ENCODE measurements at regions not wholly inside any gene's neighbourhood (a gene's known extent, or its start where the extent isn't known, plus 50 kb on each side); places are given as distances from the start of the nearest gene placed in this dataset.

DNA sequence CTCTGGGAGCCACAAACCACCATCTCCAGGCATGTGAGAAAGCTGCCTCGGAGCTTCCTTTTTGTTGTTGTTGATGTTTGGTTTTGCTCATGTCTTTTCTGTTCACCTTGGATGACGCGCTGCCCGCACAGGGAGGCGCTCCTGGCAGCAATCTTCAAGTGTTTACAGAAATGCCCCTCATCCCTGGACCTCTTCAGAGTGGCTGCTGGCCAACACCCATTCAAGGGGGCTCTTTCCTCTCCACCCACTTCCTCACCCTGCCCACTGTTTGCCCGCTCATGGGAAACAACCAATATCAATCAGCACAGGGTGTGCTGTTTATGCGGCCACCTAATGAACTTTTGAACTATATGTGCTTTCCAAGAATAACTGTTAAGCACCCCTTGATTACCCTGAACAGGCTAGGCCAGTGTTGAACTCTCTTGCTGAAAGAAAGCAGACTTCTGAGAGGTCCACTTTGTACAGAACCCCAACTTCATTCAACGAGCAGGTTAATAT lies 355.1 kb upstream of the CLNK start:
- DNase-seq = no peak

- DNase-seq = no peak
Observed at GRCh38 chr4:11038926-11039325, 354.4 kb upstream of the CLNK start.

DNA sequence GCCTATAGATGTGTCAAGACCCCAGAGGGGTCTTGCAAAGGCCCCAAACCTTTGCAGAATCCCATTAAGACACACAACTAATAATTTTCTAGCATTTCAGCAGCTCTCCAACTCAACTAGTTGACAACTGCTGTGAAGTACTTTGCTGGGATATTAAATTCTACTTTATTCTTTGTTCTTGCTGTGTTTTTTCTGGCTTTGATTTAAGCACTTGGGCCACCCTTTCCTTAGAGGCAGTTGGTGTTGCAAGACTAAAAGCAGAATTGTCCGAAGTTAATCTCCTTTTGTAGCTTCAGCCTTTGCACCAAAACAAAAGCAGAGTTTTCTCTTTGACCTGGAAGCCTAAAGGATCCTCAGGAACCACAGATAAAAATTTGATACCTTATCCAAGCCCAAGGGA lies 353.1 kb upstream of the CLNK start:
- no peak for DNase-seq

- no peak for DNase-seq
Observed at GRCh38 chr4:11028334-11028733, 343.8 kb upstream of the CLNK start.

DNA sequence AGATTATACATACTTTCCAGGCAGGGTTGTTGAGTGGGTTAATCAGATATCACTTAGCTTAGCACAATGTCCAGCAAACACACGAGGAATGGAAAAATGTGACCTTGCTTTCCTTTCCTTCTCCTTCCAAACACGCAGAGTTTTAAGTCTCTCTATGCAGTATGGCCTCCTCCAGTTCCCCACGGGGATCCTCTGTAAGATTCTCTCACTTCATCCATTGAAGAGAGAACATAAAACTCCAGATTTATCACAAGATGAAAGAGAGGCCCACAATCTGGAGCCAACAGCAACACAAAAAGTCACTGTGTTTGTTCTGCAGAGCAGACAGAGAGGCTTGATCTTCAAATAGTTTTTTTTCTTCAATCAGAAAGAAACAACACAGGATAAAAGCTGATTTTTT lies 336.8 kb upstream of the CLNK start:
- DNase-seq = no peak

- no peak for DNase-seq
Observed at GRCh38 chr4:11019451-11020240, 335.1 kb upstream of the CLNK start.

GRCh38 chr4:11014199-11014598 lies 329.6 kb upstream of the CLNK start:
- DNase-seq = no peak

- no peak for DNase-seq
Observed at GRCh38 chr4:11013094-11013664, 328.6 kb upstream of the CLNK start.

GRCh38 chr4:11011249-11011648 lies 326.7 kb upstream of the CLNK start:
- DNase-seq = no peak

- no peak for DNase-seq
Observed at GRCh38 chr4:11010624-11011023, 326.1 kb upstream of the CLNK start.

- DNase-seq = no peak
Observed at GRCh38 chr4:11009281-11009680, 324.7 kb upstream of the CLNK start.

GRCh38 chr4:11005300-11005699 lies 320.7 kb upstream of the CLNK start:
- DNase-seq = no peak

DNA sequence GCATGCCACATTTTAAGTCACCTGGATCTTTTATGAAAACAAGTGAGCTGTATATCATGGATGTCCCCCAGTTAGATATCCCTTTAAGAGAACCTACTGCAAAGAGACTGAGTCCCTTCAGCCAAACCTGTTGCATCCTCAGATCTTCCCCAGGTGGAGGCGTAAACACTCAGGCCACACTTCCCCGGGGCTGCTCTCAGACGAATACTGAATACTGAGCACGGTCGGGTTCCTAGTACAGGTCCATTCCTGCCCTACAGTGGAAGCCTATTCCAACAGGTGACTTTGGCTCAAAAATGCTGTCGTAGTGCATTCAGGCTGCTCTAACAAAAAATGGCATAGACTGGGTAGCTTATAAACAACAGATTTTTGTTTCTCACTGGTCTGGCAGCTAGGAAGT lies 320.2 kb upstream of the CLNK start:
- DNase-seq = no peak

DNA sequence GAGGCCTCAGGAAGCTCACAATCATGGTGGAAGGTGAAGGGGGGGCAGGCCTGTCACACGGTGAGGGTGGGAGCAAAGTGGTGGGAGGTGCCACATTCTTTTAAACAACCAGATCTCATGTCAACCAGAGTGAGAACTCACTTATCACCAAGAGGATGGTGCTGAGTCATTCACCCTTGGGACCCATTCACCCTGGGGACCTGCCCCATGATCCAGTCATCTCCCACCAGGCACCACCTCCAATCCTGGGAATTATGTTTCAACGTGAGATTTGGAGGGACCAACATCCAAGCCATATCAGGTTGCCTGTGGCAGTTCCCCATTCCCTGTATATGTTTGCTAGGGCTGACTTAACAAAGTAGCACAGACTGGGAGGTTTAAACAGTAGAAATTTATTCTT lies 318.4 kb upstream of the CLNK start:
- DNase-seq = no peak

GRCh38 chr4:10998846-10999245 lies 314.3 kb upstream of the CLNK start:
- DNase-seq = no peak

GRCh38 chr4:10984815-10985214 lies 300.2 kb upstream of the CLNK start:
- no peak for DNase-seq

GRCh38 chr4:10983885-10984640 lies 299.5 kb upstream of the CLNK start:
- DNase-seq = no peak

GRCh38 chr4:10983268-10983667 lies 298.7 kb upstream of the CLNK start:
- DNase-seq = no peak

GRCh38 chr4:10982305-10982704 lies 297.7 kb upstream of the CLNK start:
- no peak for DNase-seq

- DNase-seq = no peak
Observed at GRCh38 chr4:10981576-10981975, 297.0 kb upstream of the CLNK start.

DNA sequence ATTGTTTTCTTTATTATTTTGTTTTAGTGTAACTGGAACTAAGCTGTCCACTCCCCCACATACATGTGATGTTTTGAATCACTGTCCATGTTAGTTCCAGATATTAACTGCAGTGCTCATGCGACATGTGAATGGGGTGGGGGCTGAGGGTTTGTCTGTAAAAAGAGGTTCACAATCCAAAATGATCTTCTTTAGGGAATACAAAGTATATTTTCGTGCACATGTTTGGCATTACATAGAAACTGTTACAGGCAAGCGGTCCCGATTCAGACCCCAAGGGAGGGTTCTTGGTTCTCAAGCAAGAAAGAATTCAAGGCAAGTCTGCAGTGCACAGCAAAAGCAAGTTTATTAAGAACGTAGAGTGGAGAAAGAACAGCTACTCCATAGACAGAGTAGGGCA lies 296.5 kb upstream of the CLNK start:
- DNase-seq = no peak

DNA sequence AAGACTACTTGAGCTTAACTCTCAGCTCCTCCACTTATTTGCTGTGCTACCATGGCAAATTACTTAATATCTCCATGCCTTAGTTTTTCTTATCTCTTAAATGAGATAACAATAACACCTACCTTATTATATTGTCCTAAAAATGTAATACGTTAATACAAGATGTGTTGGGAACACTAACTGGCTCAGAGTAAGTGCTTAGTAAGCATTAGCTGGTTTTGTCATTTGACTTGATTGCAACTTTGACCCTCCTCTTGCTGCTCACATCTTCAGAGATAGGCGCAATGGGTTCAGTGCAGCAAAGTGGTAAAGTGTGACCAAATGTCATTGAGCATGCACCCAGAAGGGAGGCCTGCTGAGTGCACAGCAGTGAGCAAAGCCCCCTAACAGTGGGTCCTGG lies 294.5 kb upstream of the CLNK start:
- DNase-seq = no peak

DNA sequence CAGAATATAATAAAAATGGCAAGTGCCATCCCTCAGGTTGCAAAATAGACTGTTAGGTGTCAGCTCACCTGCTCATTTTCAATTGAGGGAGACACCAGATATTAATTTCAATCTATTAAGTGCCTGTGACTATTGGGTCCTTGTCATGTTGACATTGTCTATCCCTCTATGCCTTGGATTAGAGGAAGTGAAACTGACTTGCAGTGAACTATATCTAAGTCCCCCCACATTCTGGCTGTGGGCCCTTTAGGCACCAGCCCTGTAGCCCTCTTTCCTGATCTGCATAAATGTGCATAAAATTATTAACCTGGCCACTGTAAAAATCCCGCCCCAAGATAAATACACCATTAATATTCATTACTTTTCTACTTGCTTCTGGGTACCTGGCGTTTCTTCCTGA lies 293.0 kb upstream of the CLNK start:
- no peak for DNase-seq

DNA sequence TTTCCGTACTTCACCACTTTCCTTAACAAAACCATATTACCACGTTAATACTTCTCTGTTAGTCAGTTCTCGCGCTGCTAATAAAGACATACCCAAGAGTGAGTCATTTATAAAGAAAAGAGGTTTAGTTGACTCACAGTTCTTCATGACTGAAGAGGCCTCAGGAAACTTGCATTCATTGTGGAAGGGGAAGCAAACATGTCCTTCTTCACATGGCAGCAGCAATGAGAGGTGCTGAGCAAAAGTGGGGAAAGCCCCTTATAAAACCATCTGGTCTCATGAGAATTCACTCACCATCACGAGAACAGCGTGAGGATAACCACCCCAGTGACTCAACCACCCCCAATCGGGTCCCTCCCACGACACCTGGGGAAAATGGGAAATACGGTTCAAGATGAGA lies 289.8 kb upstream of the CLNK start:
- DNase-seq = no peak
